Hepatocyte (in vitro differentiated cells): ENCODE measurements at regions not wholly inside any gene's neighbourhood (a gene's known extent, or its start where the extent isn't known, plus 50 kb on each side); places are given as distances from the start of the nearest gene placed in this dataset. TPM values are rescaled to one million over a fixed set of nuclear protein-coding genes. Genes with fewer than 3 reads are reported as not detected.

Source experiments
- DNase-seq: peaks from one replicate; pipeline ENCODE4 v3.0.0-alpha.2; 2016; ENCODE audit warnings: low spot score
- H2AFZ ChIP-seq: fragments of 200-600 bp; sonication (generic); 2 replicates; pipeline ENCODE4 v1.6.0; 2016; ENCODE audit warnings: antibody characterized with exemption, mild to moderate bottlenecking
- H3K27ac ChIP-seq: fragments of 200-600 bp; sonication (generic); 2 replicates; pipeline ENCODE4 v1.5.1; 2016; ENCODE audit warnings: mild to moderate bottlenecking
- H3K27me3 ChIP-seq: fragments of 200-600 bp; sonication (generic); 2 replicates; pipeline ENCODE4 v1.6.1; 2016
- H3K36me3 ChIP-seq: fragments of 200-600 bp; sonication (generic); replicated peaks from 2 replicates; pipeline ENCODE4 v1.5.1; 2016; ENCODE audit warnings: low read depth; ENCODE audit not compliant: insufficient read depth
- H3K4me1 ChIP-seq: fragments of 200-600 bp; sonication (generic); 2 replicates; pipeline ENCODE4 v1.5.1; 2016; ENCODE audit warnings: mild to moderate bottlenecking, moderate library complexity; ENCODE audit not compliant: insufficient read depth
- H3K4me2 ChIP-seq: fragments of 200-600 bp; sonication (generic); 2 replicates; pipeline ENCODE4 v1.6.0; 2016
- H3K4me3 ChIP-seq: fragments of 200-600 bp; sonication (generic); 2 replicates; pipeline ENCODE4 v1.5.1; 2016; ENCODE audit warnings: mild to moderate bottlenecking
- H3K79me2 ChIP-seq: fragments of 200-600 bp; sonication (generic); 2 replicates; pipeline ENCODE4 v1.6.0; 2017; ENCODE audit warnings: mild to moderate bottlenecking
- H3K9me2 ChIP-seq: fragments of 200-600 bp; sonication (generic); replicated peaks from 2 replicates; pipeline ENCODE4 v1.6.0; 2017; ENCODE audit warnings: mild to moderate bottlenecking; ENCODE audit not compliant: insufficient read depth
- H3K9me3 ChIP-seq: fragments of 200-600 bp; sonication (generic); 2 replicates; pipeline ENCODE4 v1.5.1; 2016; ENCODE audit warnings: low read depth, mild to moderate bottlenecking
- H4K20me1 ChIP-seq: fragments of 200-600 bp; sonication (generic); 2 replicates; pipeline ENCODE4 v1.6.0; 2016; ENCODE audit warnings: mild to moderate bottlenecking; ENCODE audit not compliant: insufficient read depth, poor library complexity, severe bottlenecking
- EZH2 ChIP-seq: fragments of 200-600 bp; sonication (generic); IDR thresholded peaks from 2 replicates; pipeline ENCODE4 v1.6.1; 2016; ENCODE audit warnings: antibody characterized with exemption, mild to moderate bottlenecking, borderline replicate concordance
- EZH2phosphoT487 ChIP-seq: fragments of 200-600 bp; sonication (generic); IDR thresholded peaks from one replicate; pipeline ENCODE4 v1.6.1; 2018; ENCODE audit warnings: antibody characterized with exemption, mild to moderate bottlenecking, low read depth, moderate library complexity; ENCODE audit not compliant: unreplicated experiment, severe bottlenecking
- WGBS: methylation state at CpG from one replicate; pipeline ENCODE4 v1.1.6; 2016; ENCODE audit warnings: low lambda C conversion rate; ENCODE audit errors: missing lambda C conversion rate; 5-methylcytosine and 5-hydroxymethylcytosine counted together
- microRNA-seq: library from miRNA; unstranded; fragments of <30 nt; microRNA quantifications from one replicate; pipeline ENCODE4, GENCODE V29; 2017
- small RNA-seq: library from RNA; depleted of rRNA; stranded (forward); fragments of <200 nt; gene quantifications from one replicate; pipeline ENCODE3, GENCODE V24; 2014
- TF ChIP-seq, protein P1 (sequence below): fragments of 200-600 bp; sonication (generic); IDR thresholded peaks from 2 replicates; pipeline ENCODE4 v1.5.1; 2016; ENCODE audit warnings: antibody characterized with exemption, mild to moderate bottlenecking; ENCODE audit not compliant: poor library complexity

DNA sequence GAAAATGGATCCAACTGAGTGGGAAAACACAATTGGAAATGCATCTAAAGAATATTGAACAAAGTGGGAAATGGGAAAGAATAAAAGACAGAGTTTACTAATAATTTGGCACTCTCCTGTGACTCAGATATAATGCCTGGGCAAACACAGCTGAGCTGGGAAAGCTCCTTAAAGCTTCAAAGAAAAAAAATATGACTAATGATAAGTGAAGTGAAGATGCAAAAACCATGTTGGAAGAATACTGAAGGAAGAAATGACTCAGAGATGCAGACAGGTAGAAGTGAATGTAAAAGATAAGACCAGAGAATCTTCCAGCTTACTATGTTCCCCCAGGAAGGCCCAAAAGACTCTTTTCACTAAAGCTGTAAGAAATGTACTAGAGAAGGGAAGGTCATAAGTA is 62.4 kb upstream of the FOXG1 start:
- Histone ChIP-seq H3K4me3 (no peak overlapping the region), H3K9me2 (no peaks in the 10 kb centered on the region), H3K4me2 (no peak overlapping the region), H3K9me3 (no peaks in the 10 kb centered on the region), H2AFZ (no peak overlapping the region), H3K27ac (no peak overlapping the region), H3K36me3 (no peaks in the 10 kb centered on the region), H3K79me2 (no peaks in the 10 kb centered on the region), H4K20me1 (no peaks in the 10 kb centered on the region), H3K4me1 (no peaks in the 10 kb centered on the region), H3K27me3 (no peaks in the 10 kb centered on the region)
- TF ChIP-seq, protein P1, sequence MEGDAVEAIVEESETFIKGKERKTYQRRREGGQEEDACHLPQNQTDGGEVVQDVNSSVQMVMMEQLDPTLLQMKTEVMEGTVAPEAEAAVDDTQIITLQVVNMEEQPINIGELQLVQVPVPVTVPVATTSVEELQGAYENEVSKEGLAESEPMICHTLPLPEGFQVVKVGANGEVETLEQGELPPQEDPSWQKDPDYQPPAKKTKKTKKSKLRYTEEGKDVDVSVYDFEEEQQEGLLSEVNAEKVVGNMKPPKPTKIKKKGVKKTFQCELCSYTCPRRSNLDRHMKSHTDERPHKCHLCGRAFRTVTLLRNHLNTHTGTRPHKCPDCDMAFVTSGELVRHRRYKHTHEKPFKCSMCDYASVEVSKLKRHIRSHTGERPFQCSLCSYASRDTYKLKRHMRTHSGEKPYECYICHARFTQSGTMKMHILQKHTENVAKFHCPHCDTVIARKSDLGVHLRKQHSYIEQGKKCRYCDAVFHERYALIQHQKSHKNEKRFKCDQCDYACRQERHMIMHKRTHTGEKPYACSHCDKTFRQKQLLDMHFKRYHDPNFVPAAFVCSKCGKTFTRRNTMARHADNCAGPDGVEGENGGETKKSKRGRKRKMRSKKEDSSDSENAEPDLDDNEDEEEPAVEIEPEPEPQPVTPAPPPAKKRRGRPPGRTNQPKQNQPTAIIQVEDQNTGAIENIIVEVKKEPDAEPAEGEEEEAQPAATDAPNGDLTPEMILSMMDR = no peak
- TF ChIP-seq EZH2phosphoT487 (no peak), EZH2 (no peak)
- DNase-seq = no peak

DNA sequence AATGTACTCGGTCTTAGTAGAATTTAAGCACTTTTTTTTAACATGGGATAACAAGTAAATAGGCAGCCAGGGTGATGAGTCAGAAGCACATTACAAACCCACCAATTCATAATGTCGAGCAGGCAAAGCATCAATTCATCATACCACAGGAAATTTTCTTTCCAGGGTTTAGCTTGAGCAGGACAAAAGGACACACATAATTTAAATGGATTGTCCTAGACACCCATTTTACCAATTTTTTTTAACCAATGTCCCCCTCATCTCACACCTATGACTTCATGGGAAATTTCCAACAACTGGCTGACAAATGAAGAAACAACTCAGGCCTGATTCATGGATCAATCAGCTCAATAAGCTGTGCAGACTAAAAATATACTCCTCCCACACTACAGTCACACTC is 58.8 kb upstream of the FOXG1 start:
- H3K36me3 ChIP-seq = no peaks in the 10 kb centered on the region
- H3K9me3 ChIP-seq = no peaks in the 10 kb centered on the region
- no peak overlapping the region for H3K4me3 ChIP-seq
- H4K20me1 ChIP-seq = no peaks in the 10 kb centered on the region
- no peak overlapping the region for H3K4me2 ChIP-seq
- WGBS = 83% methylated on average over 2 of the region's 2 CpGs
- TF ChIP-seq, protein P1 = no peak
- TF ChIP-seq EZH2 (no peak), EZH2phosphoT487 (no peak)
- H3K27me3 ChIP-seq = no peaks in the 10 kb centered on the region
- no peak for DNase-seq
- H2AFZ ChIP-seq = no peak overlapping the region
- no peak overlapping the region for H3K27ac ChIP-seq
- H3K9me2 ChIP-seq = no peaks in the 10 kb centered on the region
- no peaks in the 10 kb centered on the region for H3K4me1 ChIP-seq
- no peaks in the 10 kb centered on the region for H3K79me2 ChIP-seq

DNA sequence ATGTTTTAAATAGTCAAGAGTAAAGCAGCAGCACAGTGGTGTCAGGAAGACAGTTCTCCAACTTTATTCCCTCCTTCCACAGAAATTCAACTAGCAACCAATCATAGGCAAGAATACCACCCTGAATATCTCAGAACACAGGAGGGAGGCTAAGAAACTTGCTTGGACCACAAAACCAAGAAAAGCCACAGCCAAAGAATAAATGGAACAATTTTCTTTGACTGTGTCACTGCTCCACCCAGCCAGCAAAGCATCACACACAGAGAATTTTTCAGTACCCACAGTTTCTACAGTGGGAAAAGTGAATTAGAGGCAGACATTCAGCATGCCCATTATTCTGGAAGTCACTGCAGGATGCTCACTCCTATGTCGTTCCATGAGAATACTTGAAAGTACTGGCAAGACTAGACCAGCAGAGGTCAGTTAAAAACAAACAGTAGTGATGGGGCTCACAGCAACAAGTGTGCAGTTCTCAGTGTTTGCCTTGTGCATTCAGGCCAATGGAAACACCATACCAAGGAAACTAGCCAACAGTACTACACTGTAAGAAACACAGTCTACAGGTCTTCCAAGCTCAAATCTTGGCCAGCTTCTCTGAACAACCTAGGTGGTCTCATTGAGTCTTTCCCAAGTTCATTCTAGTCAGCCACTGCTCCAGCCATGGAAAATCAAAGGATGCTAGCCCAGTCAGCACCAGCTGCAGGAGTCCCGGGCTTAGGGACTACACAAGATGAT is 56.8 kb upstream of the FOXG1 start:
- DNase-seq = no peak
- Histone ChIP-seq H3K4me3 (no peak overlapping the region), H3K27ac (no peak overlapping the region), H3K4me1 (no peaks in the 10 kb centered on the region), H3K36me3 (no peaks in the 10 kb centered on the region), H3K9me3 (no peaks in the 10 kb centered on the region), H4K20me1 (no peaks in the 10 kb centered on the region), H3K9me2 (no peaks in the 10 kb centered on the region), H3K4me2 (no peak overlapping the region), H2AFZ (no peak overlapping the region), H3K79me2 (no peaks in the 10 kb centered on the region), H3K27me3 (no peaks in the 10 kb centered on the region)
- WGBS = 64% methylated on average over 2 of the region's 2 CpGs
- TF ChIP-seq EZH2 (no peak), EZH2phosphoT487 (no peak)
- TF ChIP-seq, protein P1 = no peak

Small RNA genes in the stretch of these regions (microRNA-seq; reads per million reads assigned to microRNA genes)
- gene MIR3171 = not detected
- not detected for gene MIR4307

Small RNA genes in the stretch of these regions (small RNA-seq; reads per million reads assigned to genes)
- not detected for gene EIF4A1P12
- not detected for gene MIR3171
- not detected for gene MIR4307
